ENCODE measurements at regions not wholly inside any gene's neighbourhood (a gene's known extent, or its start where the extent isn't known, plus 50 kb on each side); places are given as distances from the start of the nearest gene placed in this dataset.
A peak's percentile ranks its signal among the peaks of the same experiment; 100 is the strongest.

DNA sequence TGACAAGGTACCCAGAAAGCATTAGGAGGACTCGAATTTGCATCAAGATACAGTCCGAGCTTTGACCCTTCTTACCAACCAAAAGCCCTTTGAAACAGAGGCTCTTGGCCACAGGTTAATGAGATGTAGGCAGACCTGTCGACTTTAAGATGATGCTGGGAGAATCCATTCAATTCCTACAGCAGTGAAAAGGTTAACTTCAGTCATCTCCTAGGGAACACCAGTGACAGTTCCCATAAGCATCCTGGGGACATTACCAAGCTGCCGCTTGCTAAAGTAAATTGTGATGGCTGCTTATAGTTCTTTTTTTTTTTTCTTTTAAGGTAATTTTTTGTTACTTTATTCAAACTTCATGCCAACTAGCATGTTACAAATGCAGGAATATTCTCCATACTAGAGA lies 379.3 kb downstream of the SOX11 start:
- DNase-seq = no peak

DNA sequence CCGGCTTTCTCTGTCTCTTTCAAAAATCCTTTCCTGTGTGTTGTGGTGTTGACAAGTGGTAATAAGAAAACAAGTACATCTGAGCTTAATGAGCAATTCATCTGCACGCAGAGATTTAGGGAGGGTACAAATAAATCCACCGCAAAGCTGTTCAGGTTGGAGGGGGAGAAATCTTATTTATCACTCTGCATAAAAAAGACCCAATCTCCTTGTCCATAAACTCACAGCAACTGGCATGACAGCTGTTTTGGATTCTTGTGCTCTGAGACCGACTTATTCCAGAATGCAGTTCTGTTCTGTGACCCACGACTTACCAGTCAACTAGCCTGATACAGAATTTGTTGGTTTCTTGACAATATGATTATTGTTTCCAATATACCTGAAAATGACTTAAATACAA lies 380.1 kb downstream of the SOX11 start:
- no peak for DNase-seq

DNA sequence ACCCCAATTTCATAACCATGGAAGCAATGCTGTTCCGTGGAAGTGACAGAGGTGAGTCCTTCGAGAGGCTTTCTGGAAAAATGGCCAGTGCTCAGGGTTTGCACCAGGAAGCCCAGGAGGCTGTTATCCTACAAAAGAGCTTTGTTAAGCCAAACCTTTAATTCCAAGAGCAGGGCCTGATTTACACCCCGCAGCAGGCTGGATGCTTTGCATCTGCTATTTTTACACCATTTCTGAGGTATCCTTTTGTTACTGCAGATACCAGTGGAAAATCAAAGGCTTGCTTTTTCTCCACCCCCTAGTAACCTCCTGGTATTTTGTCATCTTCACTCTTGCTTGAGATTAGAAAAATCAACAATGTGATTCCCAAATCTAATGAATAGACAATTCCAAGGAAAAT lies 380.6 kb downstream of the SOX11 start:
- DNase-seq = no peak

DNA sequence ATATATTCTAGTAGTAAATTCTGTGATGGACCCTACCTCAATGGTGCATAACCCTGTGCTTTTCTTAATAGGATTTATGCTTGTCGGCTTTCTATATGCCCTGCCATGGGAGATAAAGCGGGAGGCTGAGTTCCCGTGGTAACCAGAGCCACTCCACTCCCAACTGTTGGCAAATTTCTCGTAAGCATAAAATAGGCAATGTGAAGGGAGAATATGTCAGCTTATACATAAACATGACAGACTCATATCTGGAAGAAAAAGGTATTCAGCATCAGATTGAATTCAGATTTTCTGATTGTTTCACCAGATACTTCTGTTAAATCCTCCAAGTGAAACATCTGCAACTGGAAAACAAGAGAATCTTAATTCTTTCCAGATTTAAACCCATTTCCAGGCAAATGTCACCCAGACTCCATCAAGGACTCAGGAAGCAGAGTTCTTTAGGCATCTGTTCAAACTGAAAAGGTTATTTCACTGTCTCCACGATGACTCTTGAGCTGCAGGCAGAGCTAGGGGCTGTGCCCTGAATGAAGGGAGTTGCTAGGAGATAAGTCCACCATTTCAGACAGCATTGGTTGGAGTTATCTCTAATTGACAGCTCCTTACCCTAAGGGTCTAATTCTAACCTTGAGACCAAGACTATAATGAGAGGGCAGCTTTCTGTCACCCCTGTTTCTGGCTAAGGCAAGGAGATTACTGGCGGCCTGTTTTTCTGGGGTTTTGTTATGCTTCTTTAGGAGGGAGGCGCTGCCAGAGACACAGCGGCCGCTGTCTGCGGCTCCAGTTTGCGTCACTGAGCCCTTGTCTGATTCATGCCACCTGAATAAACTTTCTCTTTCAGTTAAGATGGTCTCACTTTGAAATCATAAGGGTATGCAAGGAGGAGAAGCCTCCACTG lies 381.3 kb downstream of the SOX11 start:
- peak; percentile 54 for DNase-seq

DNA sequence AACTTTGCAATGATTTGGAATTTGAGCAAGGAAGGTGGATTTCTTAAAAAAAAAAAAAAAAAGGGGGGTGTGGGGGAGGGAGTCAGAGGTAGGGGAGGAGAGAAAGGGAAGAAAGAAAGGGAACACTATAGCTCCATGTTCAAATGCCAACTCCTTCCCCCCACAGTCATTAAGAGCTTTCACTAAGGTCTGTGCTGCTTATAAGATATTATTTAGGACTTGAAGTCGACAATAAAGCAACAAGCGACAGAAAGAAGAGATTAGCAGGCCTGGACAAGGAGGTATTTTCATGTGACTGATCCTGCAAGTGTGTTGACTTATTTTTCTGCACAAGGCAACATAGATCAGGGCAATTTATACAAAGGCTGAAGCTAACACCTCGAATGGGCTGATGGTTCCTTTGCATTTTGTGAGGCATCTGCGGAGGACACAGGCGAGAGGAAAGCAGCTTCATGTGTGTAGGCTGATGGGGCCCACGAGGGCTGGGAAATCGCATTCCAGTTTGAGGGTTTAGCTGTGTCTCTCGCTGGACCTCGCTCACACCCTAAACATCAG lies 382.0 kb downstream of the SOX11 start:
- no peak for DNase-seq

DNA sequence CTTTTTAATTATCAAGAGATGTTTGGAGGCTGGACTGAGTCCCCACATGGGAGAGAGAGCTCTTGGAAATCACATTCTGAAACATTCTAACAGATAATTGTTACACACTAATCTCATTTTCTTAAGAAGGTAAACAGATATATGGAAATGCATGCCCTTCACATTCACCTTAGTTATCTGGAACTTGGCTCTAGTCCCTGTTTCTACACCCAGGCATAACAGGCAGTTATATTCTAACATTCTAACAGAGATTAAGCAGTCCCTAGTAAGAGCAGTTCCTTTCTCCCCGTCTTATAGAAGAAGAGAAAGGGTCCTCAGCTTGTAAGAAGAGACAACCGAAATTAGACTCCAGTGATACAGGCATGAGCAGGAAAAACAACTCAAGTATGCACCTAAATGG lies 385.4 kb downstream of the SOX11 start:
- no peak for DNase-seq

DNA sequence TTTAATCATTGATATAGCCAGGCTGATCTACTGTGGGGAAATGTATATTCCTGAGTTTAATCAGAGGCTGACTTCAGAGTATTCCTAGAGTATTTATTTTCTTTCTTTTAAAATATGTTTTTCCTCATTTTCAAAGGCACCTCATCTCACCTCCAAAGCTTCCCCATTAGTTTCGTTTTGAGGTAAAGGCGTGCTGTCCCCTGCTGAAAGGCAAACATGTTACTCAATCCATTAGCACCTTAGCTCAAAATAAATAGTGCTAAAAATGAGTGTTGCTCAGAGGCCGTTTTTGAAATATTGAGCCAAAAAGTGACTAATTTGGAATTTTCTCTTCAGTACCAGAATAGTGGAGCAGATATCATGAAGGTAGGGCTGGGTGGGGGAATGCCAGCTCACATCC lies 386.2 kb downstream of the SOX11 start:
- DNase-seq = no peak

DNA sequence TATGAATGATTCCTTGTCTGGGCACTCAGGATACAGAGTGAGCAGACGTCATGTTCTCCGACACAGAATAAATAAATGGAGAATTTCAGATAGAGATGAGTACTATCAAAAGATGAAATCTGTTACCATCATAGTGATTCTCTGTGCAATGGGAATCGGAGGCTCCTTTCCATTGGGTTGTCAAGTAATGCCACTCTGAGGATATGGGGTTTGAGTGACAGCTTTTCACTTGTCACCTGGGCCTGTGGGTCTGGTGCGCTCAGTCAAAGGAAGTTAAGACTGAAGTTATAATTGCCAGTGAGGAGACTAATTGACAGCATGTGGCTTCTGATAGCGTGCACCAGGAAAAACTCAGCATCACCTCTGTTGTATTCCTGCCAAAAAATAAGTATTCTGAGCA lies 387.2 kb downstream of the SOX11 start:
- no peak for DNase-seq

DNA sequence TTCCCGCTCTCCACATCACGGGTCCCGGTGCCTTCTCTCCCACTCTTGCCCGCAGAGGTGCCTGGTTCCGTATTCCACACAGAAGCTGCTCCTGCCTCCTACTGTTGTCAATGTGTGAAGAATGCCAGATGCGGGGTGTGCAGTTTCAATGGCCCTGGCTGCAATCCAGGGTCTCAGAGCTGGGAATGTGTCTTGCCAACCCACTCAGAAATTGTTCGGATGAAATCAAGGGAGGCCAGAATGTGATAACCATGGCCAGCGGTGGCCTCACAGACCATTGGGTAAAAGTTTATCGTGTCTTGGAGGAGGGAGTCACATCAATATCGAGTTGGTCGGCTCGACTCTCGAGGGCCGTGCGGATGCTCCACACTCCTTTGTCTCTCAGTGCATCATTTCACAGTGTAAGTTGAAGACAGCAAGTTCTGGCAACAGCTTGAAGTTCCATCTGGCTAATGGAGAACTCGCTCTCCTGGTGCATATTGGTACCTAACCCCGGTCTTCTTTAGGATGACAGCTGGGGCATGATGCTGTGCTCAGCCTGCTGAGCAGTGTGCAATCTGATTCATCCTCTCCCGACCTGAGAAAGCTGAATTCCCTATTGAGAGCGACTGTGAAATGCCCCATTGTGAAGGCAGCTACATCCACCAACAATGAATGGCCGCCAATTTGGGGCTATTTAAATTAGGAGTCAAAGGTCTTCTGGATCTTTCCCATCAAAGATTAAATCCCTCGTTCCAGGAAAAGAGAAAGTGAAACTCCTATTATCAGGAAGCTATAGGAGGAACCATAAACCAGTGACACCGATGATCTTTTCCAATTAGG lies 389.0 kb downstream of the SOX11 start:
- no peak for DNase-seq

DNA sequence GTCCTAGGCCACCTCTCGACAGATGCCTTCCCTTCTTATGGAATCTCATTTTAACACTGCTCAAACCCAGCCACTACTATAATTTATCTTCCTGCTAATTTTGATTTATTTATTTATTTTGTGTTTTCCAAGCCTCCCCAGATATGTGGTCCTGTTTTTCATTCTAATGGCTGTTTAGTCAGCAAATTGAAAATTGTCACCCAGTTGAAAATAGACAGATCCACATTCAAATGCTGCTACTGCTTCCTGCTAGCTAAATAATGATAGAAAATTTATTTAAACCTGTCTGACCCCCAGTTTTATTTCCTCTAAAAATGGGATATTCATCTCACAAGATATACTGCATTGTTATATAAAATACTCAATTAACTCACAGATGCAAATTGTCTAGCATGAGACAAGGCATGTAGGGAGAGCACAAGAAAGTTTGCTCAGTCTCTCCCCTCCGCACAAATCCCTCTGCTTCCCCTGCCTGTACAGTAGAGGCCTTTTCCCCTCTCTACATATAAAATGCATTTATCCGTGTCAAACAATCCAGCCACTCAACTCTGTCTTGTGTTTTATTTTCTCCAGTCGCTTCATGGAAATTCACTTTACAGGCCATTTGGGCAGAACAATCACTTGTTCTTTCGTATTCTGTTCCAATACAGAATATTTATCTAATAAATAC lies 389.9 kb downstream of the SOX11 start:
- no peak for DNase-seq

DNA sequence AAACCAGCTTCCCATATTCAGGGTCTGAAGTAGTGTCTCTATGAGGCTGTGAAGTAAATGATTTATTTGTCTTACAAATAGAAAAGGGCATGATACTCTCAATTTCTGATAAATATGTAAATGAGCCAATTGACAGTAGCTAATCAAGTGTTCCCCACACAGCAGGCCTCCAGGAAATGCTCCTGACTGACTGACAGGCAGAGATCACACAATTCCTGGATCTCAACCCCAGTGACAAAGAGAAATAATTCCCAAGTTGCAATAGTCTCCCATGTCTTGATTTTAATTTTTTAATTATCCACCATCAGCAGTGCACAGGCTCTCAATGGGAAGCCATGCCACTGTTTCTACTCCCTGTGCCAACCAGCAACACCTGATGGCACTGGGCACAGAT lies 390.4 kb downstream of the SOX11 start:
- DNase-seq = no peak

DNA sequence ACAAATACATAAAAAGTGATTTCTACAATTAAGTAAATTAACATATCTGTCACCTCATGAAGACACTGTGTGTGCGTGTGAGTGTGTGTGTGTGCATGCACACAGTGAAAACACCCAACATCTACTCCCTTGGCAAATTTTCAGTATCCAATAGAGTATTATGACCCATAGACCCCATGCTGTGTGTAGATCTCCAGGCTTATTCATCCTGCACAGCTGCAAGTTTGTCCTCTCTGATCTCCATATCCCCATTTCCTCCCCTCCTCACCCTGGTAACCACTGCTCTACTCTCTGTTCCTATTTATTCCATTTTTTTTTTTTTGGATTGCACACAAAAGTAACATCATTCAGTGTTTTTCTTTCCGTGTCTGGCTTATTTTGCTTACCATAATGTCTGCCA lies 391.0 kb downstream of the SOX11 start:
- no peak for DNase-seq

DNA sequence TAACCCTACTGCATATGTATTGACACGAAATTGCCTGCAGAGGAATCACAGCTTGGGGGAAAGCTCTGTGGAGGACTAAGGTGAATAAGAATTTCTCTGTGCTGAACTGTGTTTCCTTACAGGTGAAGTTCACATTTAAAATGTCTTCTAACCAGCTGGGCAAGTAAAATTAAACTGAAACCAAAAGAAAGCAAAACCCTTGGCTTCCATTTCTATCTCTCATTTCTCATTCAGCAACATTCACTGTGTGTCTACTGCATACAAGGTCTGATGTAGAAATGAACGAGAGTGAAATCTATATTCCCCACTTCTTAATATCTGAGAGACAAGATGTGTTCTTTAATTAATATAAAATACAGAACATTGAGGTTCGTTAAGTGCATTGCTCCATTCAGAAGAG lies 397.3 kb downstream of the SOX11 start:
- DNase-seq = no peak

DNA sequence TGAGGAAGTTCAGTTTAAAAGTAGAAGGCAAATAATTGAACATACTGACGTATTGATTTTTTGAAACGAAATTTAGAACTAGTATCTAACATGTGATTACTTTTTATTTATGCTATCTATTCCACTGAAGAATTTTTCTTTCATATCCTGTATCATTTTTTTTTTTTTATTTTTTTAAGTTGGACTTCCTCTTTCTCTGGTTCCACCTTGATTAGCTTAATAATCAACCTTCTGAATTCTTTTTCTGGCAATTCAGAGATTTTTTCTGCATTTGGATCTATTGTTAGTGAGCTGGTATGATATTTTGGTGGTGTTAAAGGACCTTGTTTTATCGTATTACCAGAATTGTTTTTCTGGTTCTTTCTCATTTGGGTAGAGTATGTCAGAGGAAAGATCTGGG lies 411.2 kb downstream of the SOX11 start:
- DNase-seq = no peak

DNA sequence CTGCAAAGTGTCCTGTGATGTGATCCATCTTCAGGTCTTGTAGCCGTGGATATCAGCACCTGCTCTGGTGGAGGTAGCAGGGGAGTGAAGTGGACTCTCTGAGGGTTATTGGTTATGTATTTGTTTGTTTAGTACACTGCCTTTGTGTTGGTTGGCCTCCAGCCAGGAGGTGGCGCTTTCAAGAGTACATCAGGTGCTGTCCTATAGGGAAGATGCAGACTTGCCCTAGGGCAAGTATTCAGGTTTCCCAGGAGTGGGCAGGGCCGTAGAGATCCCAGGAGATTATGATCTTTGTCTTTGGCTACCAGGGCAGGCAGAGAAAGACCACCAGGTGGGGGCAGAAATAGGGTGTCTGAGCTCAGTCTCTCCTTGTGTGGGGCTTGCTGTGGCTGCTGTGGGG lies 411.8 kb downstream of the SOX11 start:
- DNase-seq = no peak

DNA sequence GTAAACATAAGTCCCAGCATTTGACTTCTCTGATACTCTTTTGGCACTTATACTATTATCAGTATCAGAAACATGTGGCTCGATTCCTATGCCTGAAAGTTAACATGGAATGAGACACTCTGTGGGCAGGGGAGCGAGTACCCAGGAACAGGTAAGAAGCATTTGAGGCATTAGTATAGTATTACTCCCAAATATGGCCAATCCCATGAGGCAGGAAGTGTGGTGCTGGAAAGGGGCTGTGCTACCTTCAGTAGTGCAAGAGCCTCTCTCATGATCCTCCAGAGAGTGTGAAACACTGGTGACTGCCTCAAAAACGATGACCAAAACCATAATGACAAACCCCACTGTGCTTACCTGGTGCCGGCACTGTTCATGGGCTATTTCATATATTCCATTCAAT lies 415.1 kb downstream of the SOX11 start:
- DNase-seq = no peak

DNA sequence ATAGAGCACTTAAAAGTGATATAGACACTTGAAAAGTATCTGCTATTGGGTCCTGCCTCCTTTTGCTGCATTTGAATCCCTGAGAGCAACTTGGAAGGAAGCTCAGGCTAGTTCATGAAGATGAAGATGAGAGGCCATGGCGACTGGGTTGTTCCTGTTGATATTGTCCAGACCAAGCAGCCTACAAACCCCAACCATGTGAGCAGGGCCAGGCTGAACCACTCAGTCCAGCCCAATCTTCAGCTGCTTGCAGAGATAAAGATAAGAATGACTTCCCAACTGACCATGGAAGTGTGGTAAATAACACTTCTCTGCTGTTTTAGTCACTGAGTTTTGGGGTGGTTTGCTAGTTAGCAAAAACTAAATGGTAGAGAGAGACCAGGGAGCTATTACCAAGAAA lies 417.6 kb downstream of the SOX11 start:
- no peak for DNase-seq

DNA sequence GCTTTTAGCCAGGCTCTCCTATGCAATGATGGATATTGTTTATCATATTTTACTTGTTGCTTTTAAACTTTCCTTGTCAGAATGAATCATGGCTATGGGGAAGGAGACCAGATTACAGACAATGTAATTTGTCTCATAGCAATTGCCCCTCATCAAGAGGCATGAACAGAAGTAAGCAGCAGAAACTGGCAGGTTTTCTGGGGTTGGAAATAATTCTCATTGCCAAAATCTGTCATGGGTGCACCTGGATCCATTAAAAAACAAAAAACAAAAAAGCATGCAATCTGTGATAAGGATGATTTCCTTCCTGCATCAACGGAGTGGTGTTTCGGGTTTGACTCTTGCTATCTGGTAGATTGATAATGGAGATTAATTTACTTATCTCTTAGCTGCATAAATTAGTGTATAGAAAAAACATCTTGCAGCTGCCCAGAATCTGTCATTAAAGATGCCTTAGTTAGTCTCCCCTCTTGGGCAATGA lies 419.6 kb downstream of the SOX11 start:
- DNase-seq = no peak

DNA sequence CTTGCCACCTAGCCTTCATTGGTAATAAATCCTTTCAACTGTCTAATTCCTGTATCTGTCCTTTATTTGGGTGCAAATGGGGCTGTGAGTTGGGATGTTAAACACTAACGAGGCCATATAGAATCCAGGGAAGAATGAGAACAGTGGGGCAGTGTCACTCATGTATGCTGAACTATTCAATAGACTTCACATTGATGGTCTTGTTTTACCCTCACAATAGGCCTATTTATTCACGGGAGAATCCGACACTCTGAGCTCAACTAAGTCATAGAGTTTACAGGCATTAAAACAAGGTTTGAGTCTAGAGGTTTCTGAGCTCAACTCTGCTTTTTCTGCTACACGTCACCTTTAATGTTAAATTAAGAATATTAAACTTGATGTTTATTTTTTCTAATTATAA lies 421.6 kb downstream of the SOX11 start:
- DNase-seq = no peak

DNA sequence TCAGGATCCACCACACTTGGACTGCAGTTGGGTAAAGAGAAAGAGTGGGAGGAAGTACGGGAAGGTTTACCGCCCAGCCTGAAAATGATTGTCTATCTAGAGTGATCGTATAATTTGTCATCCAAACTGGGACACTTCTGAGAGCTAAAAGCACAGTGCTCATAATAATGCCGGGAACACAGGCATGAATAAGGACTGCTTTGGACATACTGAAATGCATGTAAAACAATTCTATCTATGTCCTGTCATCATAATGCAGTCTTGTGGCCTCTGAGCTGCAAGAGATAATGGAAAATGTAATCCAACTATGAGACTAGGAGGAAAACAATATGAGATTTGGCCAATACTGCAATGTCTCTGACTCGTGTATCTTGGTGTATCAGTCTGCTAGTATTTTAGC lies 435.5 kb downstream of the SOX11 start:
- no peak for DNase-seq

DNA sequence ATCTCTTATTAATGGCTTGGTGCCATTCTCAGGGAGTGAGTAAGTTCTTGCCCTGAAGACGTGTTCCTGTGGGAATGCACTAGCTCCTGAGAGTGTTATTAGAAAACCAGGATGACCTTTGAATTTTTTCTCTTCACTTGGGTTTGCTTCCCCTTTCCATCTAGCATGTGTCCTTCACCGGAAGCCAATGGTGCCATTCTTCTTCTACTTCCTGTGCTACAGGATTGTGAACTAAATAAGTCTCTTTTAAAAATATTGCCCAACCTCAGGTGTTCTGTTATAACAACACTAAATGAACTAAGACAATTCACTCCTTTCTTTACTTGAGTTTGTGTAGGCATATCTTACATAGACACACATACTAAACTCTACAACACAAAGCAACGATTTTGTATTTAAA lies 447.0 kb downstream of the SOX11 start:
- DNase-seq = no peak

DNA sequence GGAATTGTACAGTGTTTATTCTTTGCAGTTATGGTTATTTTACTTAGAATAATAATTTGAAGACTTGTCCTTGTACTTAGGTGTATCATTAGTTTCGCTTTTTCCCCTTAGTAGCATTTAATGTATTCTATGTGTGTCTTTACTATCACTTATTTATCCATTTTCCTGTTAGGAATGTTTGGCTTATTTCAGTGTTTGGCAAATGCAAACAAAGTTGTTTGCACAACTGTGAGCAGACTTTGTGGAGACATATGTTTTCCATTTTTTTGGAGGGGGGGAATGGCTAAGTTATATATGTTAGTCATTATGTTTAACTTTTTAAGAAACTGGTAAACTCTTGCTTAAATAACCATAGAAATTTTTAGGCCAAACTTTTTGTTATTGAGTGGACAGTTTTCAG lies 447.7 kb downstream of the SOX11 start:
- DNase-seq = no peak

DNA sequence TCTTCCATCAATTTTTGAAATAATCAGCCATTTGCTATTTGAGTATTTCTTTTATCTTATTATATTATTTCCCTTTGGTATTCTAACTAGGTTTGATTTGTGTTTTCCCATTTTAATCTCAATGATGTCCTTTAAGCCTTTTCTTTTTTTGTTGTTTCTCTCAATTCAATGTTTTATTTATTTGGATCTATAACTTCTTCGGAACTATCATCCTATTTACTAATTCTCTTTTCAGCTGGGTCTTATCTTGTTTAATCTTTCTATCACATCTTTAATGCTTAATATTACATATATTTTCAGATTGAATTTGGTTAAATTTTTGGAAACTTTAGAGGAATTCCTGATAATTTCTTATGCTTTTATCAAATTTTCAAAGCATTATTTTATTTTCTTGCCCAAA lies 448.3 kb downstream of the SOX11 start:
- DNase-seq = no peak
